ENCODE measurements at regions not wholly inside any gene's neighbourhood (a gene's known extent, or its start where the extent isn't known, plus 50 kb on each side); places are given as distances from the start of the nearest gene placed in this dataset.

DNA sequence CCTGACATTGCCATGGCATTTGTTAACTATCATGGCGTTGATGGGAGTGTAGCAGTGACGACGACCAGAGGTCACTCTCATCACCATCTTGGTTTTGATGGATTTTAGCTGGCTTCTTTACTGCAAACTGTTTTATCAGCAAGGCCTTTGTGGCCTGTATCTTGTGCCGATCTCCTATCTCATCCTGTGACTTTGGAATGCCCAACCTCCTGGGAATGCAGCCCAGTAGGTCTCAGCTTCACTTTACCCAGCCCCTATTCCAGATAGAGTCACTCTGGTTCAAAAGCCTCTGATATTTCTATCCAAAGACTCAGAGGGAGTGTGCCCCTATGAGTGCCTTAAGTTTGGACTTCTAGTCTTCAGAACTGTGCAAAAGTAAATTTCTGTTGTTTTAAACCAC lies 130.1 kb downstream of the ADAMTS1 start:
- Mint-ChIP-seq H3K27me3 (ENCODE audit: low read depth) (peaks cover 3% of the 10 kb centered on the region), H3K36me3 (ENCODE audit: insufficient read depth) (no peaks in the 10 kb centered on the region), H3K4me3 (no peak overlapping the region), H3K4me1 (ENCODE audit: low read depth) (no peaks in the 10 kb centered on the region), H3K9me3 (no peaks in the 10 kb centered on the region)
- ATAC-seq, result no peak
- DNase-seq, result no peak

DNA sequence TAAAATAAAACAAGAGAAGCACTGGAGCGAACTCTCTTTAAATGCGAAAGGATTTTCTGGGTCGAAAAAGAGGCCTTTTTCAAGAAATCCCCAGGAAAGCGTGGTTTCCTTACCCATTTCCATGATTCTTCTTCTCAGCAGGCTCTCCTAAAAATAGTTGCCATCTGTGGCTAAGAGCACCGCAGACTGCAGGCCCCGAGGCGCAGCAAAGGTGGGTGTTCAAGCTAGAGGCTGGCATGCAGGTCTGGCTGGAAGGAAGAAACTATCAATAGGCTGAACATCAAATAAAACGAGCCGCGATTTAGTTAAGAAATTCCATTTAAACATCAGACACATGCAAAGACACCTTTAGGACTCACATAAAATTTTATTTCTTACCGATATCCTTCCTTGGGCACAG lies 135.1 kb downstream of the ADAMTS1 start:
- H3K27me3 Mint-ChIP-seq (ENCODE audit: low read depth), result peaks cover 2% of the 10 kb centered on the region
- ATAC-seq, result no peak

GRCh38 chr21:26709090-26709489 lies 136.0 kb upstream of the CYYR1 start:
- Mint-ChIP-seq H3K4me3 (no peak overlapping the region), H3K36me3 (ENCODE audit: insufficient read depth) (no peaks in the 10 kb centered on the region), H3K27me3 (ENCODE audit: low read depth) (no peaks in the 10 kb centered on the region), H3K9me3 (no peaks in the 10 kb centered on the region), H3K4me1 (ENCODE audit: low read depth) (no peaks in the 10 kb centered on the region)
- DNase-seq, result no peak
- ATAC-seq, result no peak

More for the DNA sequence above, 135.1 kb downstream of the ADAMTS1 start:
- Mint-ChIP-seq H3K36me3 (ENCODE audit: insufficient read depth) (no peaks in the 10 kb centered on the region), H3K4me1 (ENCODE audit: low read depth) (no peaks in the 10 kb centered on the region), H3K4me3 (no peak overlapping the region), H3K9me3 (no peaks in the 10 kb centered on the region)
- no peak for DNase-seq

DNA sequence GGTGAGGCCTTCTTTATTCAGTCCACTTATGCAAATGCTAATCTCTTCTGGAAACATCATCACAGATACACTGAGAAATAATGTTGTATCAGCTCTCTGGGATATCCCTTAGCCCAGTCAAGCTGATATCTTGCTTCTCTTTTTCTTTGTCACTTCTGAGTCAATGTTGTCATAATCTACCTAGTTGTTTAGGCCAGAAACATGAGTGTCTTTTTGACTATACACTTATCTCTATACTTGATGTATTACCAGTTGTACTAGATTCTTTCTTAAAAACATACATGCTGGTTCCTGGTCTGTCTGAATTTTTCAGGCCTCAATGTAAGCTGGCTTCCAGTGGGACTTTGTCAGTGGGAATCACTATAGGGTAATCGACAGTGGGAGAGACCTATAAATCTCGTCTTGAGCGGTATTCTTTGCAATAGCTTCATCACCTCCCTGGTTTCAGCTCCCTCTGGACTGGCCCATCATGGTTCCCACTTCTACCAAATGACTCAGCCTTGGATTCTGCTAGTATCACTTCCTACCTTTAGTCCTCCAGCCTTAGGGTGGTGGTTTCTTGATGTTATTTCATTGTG lies 135.2 kb upstream of the CYYR1 start:
- no peaks in the 10 kb centered on the region for H3K4me1 Mint-ChIP-seq (ENCODE audit: low read depth)
- H3K4me3 Mint-ChIP-seq, result no peak overlapping the region
- no peaks in the 10 kb centered on the region for H3K36me3 Mint-ChIP-seq (ENCODE audit: insufficient read depth)
- no peak for ATAC-seq
- H3K27me3 Mint-ChIP-seq (ENCODE audit: low read depth), result no peaks in the 10 kb centered on the region
- no peaks in the 10 kb centered on the region for H3K9me3 Mint-ChIP-seq
- DNase-seq, result no peak

DNA sequence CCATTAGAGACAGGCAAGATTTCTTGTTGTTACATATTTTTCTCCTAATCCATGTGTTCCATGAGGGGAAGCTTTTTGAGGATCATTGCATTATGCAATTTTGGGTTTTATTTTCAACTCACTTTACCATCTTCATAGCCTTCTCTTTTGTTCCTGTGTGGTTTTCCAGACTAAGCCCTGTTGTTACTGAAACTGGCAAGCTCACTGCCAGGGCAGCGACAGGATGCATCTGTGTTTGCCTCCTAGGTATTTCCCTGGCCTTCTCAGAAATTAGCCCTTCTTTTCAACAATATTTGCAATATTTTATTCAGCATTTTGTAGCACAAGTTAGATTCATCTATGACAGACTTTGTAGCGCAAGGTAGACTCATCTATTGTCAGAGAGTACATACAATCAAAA lies 134.2 kb upstream of the CYYR1 start:
- no peaks in the 10 kb centered on the region for H3K4me1 Mint-ChIP-seq (ENCODE audit: low read depth)
- H3K36me3 Mint-ChIP-seq (ENCODE audit: insufficient read depth), result no peaks in the 10 kb centered on the region

DNA sequence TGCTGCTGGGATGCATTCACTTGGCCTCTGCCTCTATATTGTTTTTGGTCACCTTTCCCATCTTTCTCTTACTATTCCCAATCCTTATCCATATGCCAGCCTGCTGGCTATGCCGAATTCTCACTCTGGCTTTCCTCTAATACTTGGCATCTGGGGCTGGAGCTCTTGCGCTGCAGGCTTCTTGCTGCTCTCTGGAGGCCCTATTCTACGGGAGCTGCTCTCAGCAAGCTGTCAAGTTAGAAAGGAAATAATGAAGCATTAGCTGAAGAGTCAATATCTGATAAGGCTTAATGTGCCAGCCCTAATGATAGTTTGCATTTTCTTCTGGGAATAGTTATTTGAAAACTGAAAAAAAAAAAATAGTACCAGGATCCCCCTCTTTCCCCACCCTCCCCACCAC lies 125.3 kb upstream of the CYYR1 start:
- H3K27me3 Mint-ChIP-seq (ENCODE audit: low read depth), result peaks cover 7% of the 10 kb centered on the region
- DNase-seq, result no peak
- H3K4me3 Mint-ChIP-seq, result no peak overlapping the region
- no peaks in the 10 kb centered on the region for H3K4me1 Mint-ChIP-seq (ENCODE audit: low read depth)
- H3K9me3 Mint-ChIP-seq, result no peaks in the 10 kb centered on the region
- ATAC-seq, result no peak
- no peaks in the 10 kb centered on the region for H3K36me3 Mint-ChIP-seq (ENCODE audit: insufficient read depth)

More for the DNA sequence above, 134.2 kb upstream of the CYYR1 start:
- H3K9me3 Mint-ChIP-seq, result no peaks in the 10 kb centered on the region
- H3K4me3 Mint-ChIP-seq, result no peak overlapping the region
- H3K27me3 Mint-ChIP-seq (ENCODE audit: low read depth), result no peaks in the 10 kb centered on the region
- ATAC-seq (no peak), DNase-seq (no peak)

DNA sequence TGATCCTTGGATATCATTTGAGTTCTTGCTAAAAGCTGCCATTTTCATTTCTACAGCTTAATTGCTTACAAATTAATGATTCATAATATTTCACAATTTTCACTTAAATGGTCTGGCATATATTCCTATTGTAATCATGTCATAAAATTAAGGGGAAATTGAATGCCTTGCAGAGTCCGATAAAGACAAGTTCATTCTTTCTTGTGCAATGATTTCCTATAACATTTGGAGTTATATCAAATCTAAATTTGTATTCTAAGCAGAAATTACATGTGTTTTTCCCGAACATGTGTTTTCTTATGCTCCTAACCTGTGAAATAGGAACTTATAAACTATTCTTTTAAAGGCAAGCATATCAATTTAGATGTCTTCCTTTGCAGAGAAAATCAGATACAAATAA lies 118.3 kb upstream of the CYYR1 start:
- H3K9me3 Mint-ChIP-seq, result no peaks in the 10 kb centered on the region
- ATAC-seq (no peak), DNase-seq (no peak)
- H3K4me1 Mint-ChIP-seq (ENCODE audit: low read depth), result peaks cover under 1% of the 10 kb centered on the region
- H3K36me3 Mint-ChIP-seq (ENCODE audit: insufficient read depth), result no peaks in the 10 kb centered on the region
- peaks cover 5% of the 10 kb centered on the region for H3K27me3 Mint-ChIP-seq (ENCODE audit: low read depth)
- no peak overlapping the region for H3K4me3 Mint-ChIP-seq

GRCh38 chr21:26686705-26687104 lies 113.6 kb upstream of the CYYR1 start:
- H3K27me3 Mint-ChIP-seq (ENCODE audit: low read depth), result no peaks in the 10 kb centered on the region
- no peaks in the 10 kb centered on the region for H3K36me3 Mint-ChIP-seq (ENCODE audit: insufficient read depth)
- H3K4me3 Mint-ChIP-seq, result no peak overlapping the region
- H3K4me1 Mint-ChIP-seq (ENCODE audit: low read depth), result peaks cover 4% of the 10 kb centered on the region
- DNase-seq (no peak), ATAC-seq (no peak)
- H3K9me3 Mint-ChIP-seq, result no peaks in the 10 kb centered on the region

DNA sequence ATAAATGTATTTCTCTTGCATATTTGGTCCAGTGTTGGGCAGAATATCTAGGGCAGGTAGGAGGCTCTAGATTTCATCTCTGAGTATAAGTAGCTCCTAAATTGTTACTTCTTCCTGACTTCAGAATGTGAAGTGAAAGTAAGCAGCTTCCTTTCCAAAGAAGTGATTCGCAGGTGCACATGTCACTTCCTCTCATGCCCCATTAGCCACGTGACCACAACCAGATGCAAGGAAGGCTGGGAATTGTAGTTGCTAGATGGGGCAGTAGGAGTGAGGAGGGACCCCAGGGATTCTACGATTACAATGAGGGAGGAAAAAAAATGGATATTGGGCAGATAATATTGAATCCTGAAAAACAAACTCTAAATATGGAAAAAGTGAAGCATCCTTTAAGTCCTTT lies 113.2 kb upstream of the CYYR1 start:
- DNase-seq (no peak), ATAC-seq (peak in 1 of 2 donors; percentile 58)
- Mint-ChIP-seq H3K27me3 (ENCODE audit: low read depth) (no peaks in the 10 kb centered on the region), H3K4me1 (ENCODE audit: low read depth) (peaks cover 4% of the 10 kb centered on the region), H3K4me3 (no peak overlapping the region), H3K9me3 (no peaks in the 10 kb centered on the region), H3K36me3 (ENCODE audit: insufficient read depth) (no peaks in the 10 kb centered on the region)

GRCh38 chr21:26684889-26685288 lies 111.8 kb upstream of the CYYR1 start:
- Mint-ChIP-seq H3K36me3 (ENCODE audit: insufficient read depth) (no peaks in the 10 kb centered on the region), H3K9me3 (no peaks in the 10 kb centered on the region), H3K27me3 (ENCODE audit: low read depth) (no peaks in the 10 kb centered on the region), H3K4me1 (ENCODE audit: low read depth) (peaks cover 4% of the 10 kb centered on the region), H3K4me3 (no peak overlapping the region)
- ATAC-seq (no peak), DNase-seq (no peak)

DNA sequence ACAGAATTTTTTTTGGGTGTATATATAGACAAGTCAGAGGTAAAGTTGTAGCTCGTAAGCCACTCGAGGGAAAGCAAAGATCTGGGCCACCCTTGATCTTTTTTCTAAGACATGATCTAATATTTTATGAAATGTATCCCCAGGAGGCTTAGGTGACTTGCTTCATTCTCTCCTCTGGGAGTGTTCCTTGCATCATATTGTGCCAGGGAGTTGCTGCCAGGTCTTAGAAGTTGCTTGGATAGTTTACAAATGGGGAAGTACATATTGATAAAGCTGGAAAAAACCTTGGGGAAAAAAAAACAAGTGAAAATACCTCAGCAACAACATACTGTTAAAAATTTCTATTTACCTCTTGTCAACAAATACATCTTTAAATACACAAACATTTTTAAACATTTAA lies 110.9 kb upstream of the CYYR1 start:
- no peak for ATAC-seq
- H3K27me3 Mint-ChIP-seq (ENCODE audit: low read depth), result no peaks in the 10 kb centered on the region
- no peaks in the 10 kb centered on the region for H3K9me3 Mint-ChIP-seq
- H3K4me1 Mint-ChIP-seq (ENCODE audit: low read depth), result peaks cover 4% of the 10 kb centered on the region
- no peaks in the 10 kb centered on the region for H3K36me3 Mint-ChIP-seq (ENCODE audit: insufficient read depth)
- DNase-seq, result no peak
- no peak overlapping the region for H3K4me3 Mint-ChIP-seq

- ATAC-seq (no peak), DNase-seq (no peak)
- Mint-ChIP-seq H3K4me3 (no peak overlapping the region), H3K27me3 (ENCODE audit: low read depth) (no peaks in the 10 kb centered on the region), H3K36me3 (ENCODE audit: insufficient read depth) (no peaks in the 10 kb centered on the region), H3K9me3 (no peaks in the 10 kb centered on the region), H3K4me1 (ENCODE audit: low read depth) (no peaks in the 10 kb centered on the region)
Measured at GRCh38 chr21:26679284-26679683, 106.2 kb upstream of the CYYR1 start.

- ATAC-seq, result no peak
- H3K4me3 Mint-ChIP-seq, result no peak overlapping the region
- no peaks in the 10 kb centered on the region for H3K9me3 Mint-ChIP-seq
- no peak for DNase-seq
- no peaks in the 10 kb centered on the region for H3K4me1 Mint-ChIP-seq (ENCODE audit: low read depth)
- H3K27me3 Mint-ChIP-seq (ENCODE audit: low read depth), result peaks cover 15% of the 10 kb centered on the region
- no peaks in the 10 kb centered on the region for H3K36me3 Mint-ChIP-seq (ENCODE audit: insufficient read depth)
Measured at GRCh38 chr21:26674323-26674722, 101.2 kb upstream of the CYYR1 start.

- no peaks in the 10 kb centered on the region for H3K4me1 Mint-ChIP-seq (ENCODE audit: low read depth)
- peaks cover 15% of the 10 kb centered on the region for H3K27me3 Mint-ChIP-seq (ENCODE audit: low read depth)
- no peak overlapping the region for H3K4me3 Mint-ChIP-seq
- H3K36me3 Mint-ChIP-seq (ENCODE audit: insufficient read depth), result no peaks in the 10 kb centered on the region
- no peak for DNase-seq
- H3K9me3 Mint-ChIP-seq, result peaks cover 5% of the 10 kb centered on the region
- ATAC-seq, result no peak
Measured at GRCh38 chr21:26669215-26669764, 96.2 kb upstream of the CYYR1 start.

DNA sequence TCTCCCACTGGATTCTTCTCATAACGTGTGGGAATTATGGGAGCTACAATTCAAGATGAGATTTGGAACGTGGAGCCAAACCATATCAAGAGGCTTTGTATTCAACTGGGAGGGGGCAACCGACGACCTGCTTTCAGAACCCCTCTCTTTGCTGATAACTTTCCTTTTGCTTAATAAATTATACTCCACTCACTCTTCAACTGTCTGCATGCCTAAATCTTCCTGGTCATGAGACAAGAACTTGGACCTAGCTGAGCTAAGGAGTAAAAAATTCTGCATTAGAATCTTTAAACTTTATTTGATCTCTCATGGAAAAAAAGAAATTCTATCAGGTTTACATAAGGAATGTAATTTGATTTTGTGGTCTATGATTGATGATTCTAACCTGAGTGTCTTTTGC lies 86.7 kb upstream of the CYYR1 start:
- ATAC-seq (no peak), DNase-seq (no peak)
- H3K4me1 Mint-ChIP-seq (ENCODE audit: low read depth), result no peaks in the 10 kb centered on the region
- H3K9me3 Mint-ChIP-seq, result peaks cover 3% of the 10 kb centered on the region
- no peaks in the 10 kb centered on the region for H3K36me3 Mint-ChIP-seq (ENCODE audit: insufficient read depth)
- H3K27me3 Mint-ChIP-seq (ENCODE audit: low read depth), result no peaks in the 10 kb centered on the region
- H3K4me3 Mint-ChIP-seq, result no peak overlapping the region

- no peak for ATAC-seq
- Mint-ChIP-seq H3K4me3 (no peak overlapping the region), H3K9me3 (peaks cover 3% of the 10 kb centered on the region), H3K36me3 (ENCODE audit: insufficient read depth) (no peaks in the 10 kb centered on the region), H3K27me3 (ENCODE audit: low read depth) (no peaks in the 10 kb centered on the region), H3K4me1 (ENCODE audit: low read depth) (no peaks in the 10 kb centered on the region)
- no peak for DNase-seq
Measured at GRCh38 chr21:26659182-26659581, 86.1 kb upstream of the CYYR1 start.

Measured in activated T-cell treated with anti-CD3 and anti-CD28 coated beads, Interleukin-2, amount 50 U/mL, for 4 hours (primary cell).